ENCODE measurements at regions not wholly inside any gene's neighbourhood (a gene's known extent, or its start where the extent isn't known, plus 50 kb on each side); places are given as distances from the start of the nearest gene placed in this dataset.

GRCh38 chr12:91991399-91992187 is 154.1 kb downstream of the BTG1 start:
- TF ChIP-seq EZH2 (IDR thresholded peaks at IDR 0.05; ENCODE audit: low read depth) (no peak), CTCF (conservative IDR thresholded peaks at IDR 0.05) (no peak)

Data from PC-9 (cell line).